GM23338 (cell line): ENCODE measurements at regions not wholly inside any gene's neighbourhood (a gene's known extent, or its start where the extent isn't known, plus 50 kb on each side); places are given as distances from the start of the nearest gene placed in this dataset.

Experiments used
- ATAC-seq: fragments of 200-7000 bp; cut with Tn5 transposase; 3 replicates; pipeline ENCODE4 v1.9.1; 2020
- DNase-seq: peaks from one replicate; pipeline ENCODE4 v3.0.0-alpha.2; 2015; ENCODE audit warnings: low spot score
- H2AFZ ChIP-seq: fragments of 200-600 bp; sonication (generic); 2 replicates; pipeline ENCODE4 v1.8.0; 2016; ENCODE audit warnings: antibody characterized with exemption, mild to moderate bottlenecking, moderate library complexity
- H3F3A ChIP-seq: fragments of 200-600 bp; sonication (generic); replicated peaks from 2 replicates; pipeline ENCODE4 v1.8.0; 2017; ENCODE audit warnings: antibody characterized with exemption, mixed run types, low read depth
- H3K27ac ChIP-seq: fragments of 200-600 bp; sonication (generic); 2 replicates; pipeline ENCODE4 v1.6.1; 2016; ENCODE audit warnings: low read depth
- H3K27me3 ChIP-seq: fragments of 200-600 bp; sonication (generic); 2 replicates; pipeline ENCODE4 v1.8.0; 2016; ENCODE audit warnings: mild to moderate bottlenecking, mixed run types, moderate library complexity; ENCODE audit not compliant: insufficient read depth
- H3K36me3 ChIP-seq: fragments of 200-600 bp; sonication (generic); 2 replicates; pipeline ENCODE4 v1.8.0; 2016; ENCODE audit warnings: mild to moderate bottlenecking; ENCODE audit not compliant: insufficient read depth
- H3K4me1 ChIP-seq: fragments of 200-600 bp; sonication (generic); 2 replicates; pipeline ENCODE4 v1.8.0; 2016; ENCODE audit warnings: mild to moderate bottlenecking, moderate library complexity; ENCODE audit not compliant: insufficient read depth
- H3K4me2 ChIP-seq: fragments of 200-600 bp; sonication (generic); 2 replicates; pipeline ENCODE4 v1.7.1; 2017; ENCODE audit warnings: mixed run types
- H3K4me3 ChIP-seq: fragments of 200-600 bp; sonication (generic); 2 replicates; pipeline ENCODE4 v1.6.1; 2016; ENCODE audit warnings: mixed run types
- H3K79me2 ChIP-seq: fragments of 200-600 bp; sonication (generic); replicated peaks from 2 replicates; pipeline ENCODE4 v1.8.0; 2017; ENCODE audit warnings: mild to moderate bottlenecking; ENCODE audit not compliant: insufficient read depth
- H3K9me2 ChIP-seq: fragments of 200-600 bp; sonication (generic); 2 replicates; pipeline ENCODE4 v1.8.0; 2017; ENCODE audit not compliant: insufficient read depth
- H4K20me1 ChIP-seq: fragments of 200-600 bp; sonication (generic); replicated peaks from 2 replicates; pipeline ENCODE4 v1.8.0; 2017; ENCODE audit warnings: mild to moderate bottlenecking; ENCODE audit not compliant: insufficient read depth
- H3K27ac Mint-ChIP-seq: 2 replicates; pipeline ENCODE4 v1.8.0; 2020; ENCODE audit warnings: inconsistent platforms, mild to moderate bottlenecking, moderate library complexity, mixed read lengths
- H3K27me3 Mint-ChIP-seq: 3 replicates; pipeline ENCODE4 v1.8.0; 2022; ENCODE audit warnings: low read depth, mild to moderate bottlenecking, moderate library complexity, mixed read lengths, inconsistent platforms; ENCODE audit not compliant: insufficient read depth, poor library complexity
- H3K36me3 Mint-ChIP-seq: 3 replicates; pipeline ENCODE4 v1.8.0; 2021; ENCODE audit warnings: low read depth, mild to moderate bottlenecking, inconsistent platforms, moderate library complexity, mixed read lengths
- H3K4me1 Mint-ChIP-seq: 3 replicates; pipeline ENCODE4 v1.8.0; 2020; ENCODE audit warnings: mild to moderate bottlenecking, inconsistent platforms, mixed read lengths
- H3K4me3 Mint-ChIP-seq: 3 replicates; pipeline ENCODE4 v1.8.0; 2021; ENCODE audit warnings: moderate library complexity, mild to moderate bottlenecking, inconsistent platforms, mixed read lengths
- H3K9me3 Mint-ChIP-seq: 3 replicates; pipeline ENCODE4 v1.8.0; 2020; ENCODE audit warnings: moderate library complexity, mild to moderate bottlenecking, inconsistent platforms, mixed read lengths
- EZH2phosphoT487 ChIP-seq: fragments of 200-600 bp; sonication (generic); IDR thresholded peaks from one replicate; pipeline ENCODE4 v1.8.1; 2018; ENCODE audit warnings: antibody characterized with exemption; ENCODE audit not compliant: unreplicated experiment
- JUNB ChIP-seq: IDR thresholded peaks from one replicate; pipeline ENCODE4 v1.6.1; 2016; ENCODE audit warnings: antibody characterized with exemption; ENCODE audit not compliant: unreplicated experiment
- POLR2AphosphoS5 ChIP-seq: IDR thresholded peaks from 2 replicates; pipeline ENCODE4 v1.6.1; 2016; ENCODE audit warnings: antibody characterized with exemption, low read depth
- REST ChIP-seq: IDR thresholded peaks from one replicate; pipeline ENCODE4 v1.6.1; 2018; ENCODE audit warnings: antibody characterized with exemption; ENCODE audit not compliant: unreplicated experiment
- ZNF114 ChIP-seq: fragments of 250-450 bp; sonication (Bioruptor Pico); IDR thresholded peaks from 2 replicates; pipeline ENCODE4 v1.5.0; 2020; ENCODE audit warnings: mild to moderate bottlenecking, moderate library complexity
- ZNF331 ChIP-seq: fragments of 250-450 bp; sonication (Bioruptor Pico); IDR thresholded peaks from 2 replicates; pipeline ENCODE4 v1.5.0; 2020; ENCODE audit warnings: low read depth, mild to moderate bottlenecking, moderate library complexity
- TF ChIP-seq, protein P1 (sequence below): fragments of 250-450 bp; sonication (Bioruptor Pico); IDR thresholded peaks from 2 replicates; pipeline ENCODE4 v1.5.0; 2020; ENCODE audit warnings: mild to moderate bottlenecking, moderate library complexity
- TF ChIP-seq, protein P2 (sequence below): IDR thresholded peaks from 2 replicates; pipeline ENCODE4 v1.6.1; 2016; ENCODE audit warnings: antibody characterized with exemption

GRCh38 chr7:109111086-109111485 is 541.4 kb downstream of the DNAJB9 start:
- no peaks in the 10 kb centered on the region for H4K20me1 ChIP-seq
- DNase-seq, result no peak
- no peaks in the 10 kb centered on the region for H3K27me3 ChIP-seq
- Mint-ChIP-seq H3K27me3 (no peaks in the 10 kb centered on the region), H3K27ac (no peak overlapping the region; the same call in 1 of the 2 replicates), H3K4me1 (peaks cover 3% of the 10 kb centered on the region; the same call in 2 of the 3 replicates), H3K36me3 (no peaks in the 10 kb centered on the region), H3K4me3 (no peak overlapping the region), H3K9me3 (no peaks in the 10 kb centered on the region)
- no peak for TF ChIP-seq REST
- TF ChIP-seq, protein P1, sequence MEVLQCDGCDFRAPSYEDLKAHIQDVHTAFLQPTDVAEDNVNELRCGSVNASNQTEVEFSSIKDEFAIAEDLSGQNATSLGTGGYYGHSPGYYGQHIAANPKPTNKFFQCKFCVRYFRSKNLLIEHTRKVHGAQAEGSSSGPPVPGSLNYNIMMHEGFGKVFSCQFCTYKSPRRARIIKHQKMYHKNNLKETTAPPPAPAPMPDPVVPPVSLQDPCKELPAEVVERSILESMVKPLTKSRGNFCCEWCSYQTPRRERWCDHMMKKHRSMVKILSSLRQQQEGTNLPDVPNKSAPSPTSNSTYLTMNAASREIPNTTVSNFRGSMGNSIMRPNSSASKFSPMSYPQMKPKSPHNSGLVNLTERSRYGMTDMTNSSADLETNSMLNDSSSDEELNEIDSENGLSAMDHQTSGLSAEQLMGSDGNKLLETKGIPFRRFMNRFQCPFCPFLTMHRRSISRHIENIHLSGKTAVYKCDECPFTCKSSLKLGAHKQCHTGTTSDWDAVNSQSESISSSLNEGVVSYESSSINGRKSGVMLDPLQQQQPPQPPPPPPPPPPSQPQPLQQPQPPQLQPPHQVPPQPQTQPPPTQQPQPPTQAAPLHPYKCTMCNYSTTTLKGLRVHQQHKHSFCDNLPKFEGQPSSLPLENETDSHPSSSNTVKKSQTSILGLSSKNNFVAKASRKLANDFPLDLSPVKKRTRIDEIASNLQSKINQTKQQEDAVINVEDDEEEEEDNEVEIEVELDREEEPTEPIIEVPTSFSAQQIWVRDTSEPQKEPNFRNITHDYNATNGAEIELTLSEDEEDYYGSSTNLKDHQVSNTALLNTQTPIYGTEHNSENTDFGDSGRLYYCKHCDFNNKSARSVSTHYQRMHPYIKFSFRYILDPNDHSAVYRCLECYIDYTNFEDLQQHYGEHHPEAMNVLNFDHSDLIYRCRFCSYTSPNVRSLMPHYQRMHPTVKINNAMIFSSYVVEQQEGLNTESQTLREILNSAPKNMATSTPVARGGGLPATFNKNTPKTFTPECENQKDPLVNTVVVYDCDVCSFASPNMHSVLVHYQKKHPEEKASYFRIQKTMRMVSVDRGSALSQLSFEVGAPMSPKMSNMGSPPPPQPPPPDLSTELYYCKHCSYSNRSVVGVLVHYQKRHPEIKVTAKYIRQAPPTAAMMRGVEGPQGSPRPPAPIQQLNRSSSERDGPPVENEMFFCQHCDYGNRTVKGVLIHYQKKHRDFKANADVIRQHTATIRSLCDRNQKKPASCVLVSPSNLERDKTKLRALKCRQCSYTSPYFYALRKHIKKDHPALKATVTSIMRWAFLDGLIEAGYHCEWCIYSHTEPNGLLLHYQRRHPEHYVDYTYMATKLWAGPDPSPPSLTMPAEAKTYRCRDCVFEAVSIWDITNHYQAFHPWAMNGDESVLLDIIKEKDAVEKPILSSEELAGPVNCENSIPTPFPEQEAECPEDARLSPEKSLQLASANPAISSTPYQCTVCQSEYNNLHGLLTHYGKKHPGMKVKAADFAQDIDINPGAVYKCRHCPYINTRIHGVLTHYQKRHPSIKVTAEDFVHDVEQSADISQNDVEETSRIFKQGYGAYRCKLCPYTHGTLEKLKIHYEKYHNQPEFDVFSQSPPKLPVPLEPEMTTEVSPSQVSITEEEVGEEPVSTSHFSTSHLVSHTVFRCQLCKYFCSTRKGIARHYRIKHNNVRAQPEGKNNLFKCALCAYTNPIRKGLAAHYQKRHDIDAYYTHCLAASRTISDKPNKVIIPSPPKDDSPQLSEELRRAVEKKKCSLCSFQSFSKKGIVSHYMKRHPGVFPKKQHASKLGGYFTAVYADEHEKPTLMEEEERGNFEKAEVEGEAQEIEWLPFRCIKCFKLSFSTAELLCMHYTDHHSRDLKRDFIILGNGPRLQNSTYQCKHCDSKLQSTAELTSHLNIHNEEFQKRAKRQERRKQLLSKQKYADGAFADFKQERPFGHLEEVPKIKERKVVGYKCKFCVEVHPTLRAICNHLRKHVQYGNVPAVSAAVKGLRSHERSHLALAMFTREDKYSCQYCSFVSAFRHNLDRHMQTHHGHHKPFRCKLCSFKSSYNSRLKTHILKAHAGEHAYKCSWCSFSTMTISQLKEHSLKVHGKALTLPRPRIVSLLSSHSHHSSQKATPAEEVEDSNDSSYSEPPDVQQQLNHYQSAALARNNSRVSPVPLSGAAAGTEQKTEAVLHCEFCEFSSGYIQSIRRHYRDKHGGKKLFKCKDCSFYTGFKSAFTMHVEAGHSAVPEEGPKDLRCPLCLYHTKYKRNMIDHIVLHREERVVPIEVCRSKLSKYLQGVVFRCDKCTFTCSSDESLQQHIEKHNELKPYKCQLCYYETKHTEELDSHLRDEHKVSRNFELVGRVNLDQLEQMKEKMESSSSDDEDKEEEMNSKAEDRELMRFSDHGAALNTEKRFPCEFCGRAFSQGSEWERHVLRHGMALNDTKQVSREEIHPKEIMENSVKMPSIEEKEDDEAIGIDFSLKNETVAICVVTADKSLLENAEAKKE (CRISPR knock-in tag), result no peak
- no peak for TF ChIP-seq JUNB
- no peak for TF ChIP-seq ZNF331 (CRISPR knock-in tag)
- no peak for TF ChIP-seq POLR2AphosphoS5
- TF ChIP-seq EZH2phosphoT487, result no peak
- no peak for TF ChIP-seq ZNF114 (CRISPR knock-in tag)
- TF ChIP-seq, protein P2, sequence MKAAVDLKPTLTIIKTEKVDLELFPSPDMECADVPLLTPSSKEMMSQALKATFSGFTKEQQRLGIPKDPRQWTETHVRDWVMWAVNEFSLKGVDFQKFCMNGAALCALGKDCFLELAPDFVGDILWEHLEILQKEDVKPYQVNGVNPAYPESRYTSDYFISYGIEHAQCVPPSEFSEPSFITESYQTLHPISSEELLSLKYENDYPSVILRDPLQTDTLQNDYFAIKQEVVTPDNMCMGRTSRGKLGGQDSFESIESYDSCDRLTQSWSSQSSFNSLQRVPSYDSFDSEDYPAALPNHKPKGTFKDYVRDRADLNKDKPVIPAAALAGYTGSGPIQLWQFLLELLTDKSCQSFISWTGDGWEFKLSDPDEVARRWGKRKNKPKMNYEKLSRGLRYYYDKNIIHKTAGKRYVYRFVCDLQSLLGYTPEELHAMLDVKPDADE, result no peak
- no peaks in the 10 kb centered on the region for H3K9me2 ChIP-seq
- no peak for ATAC-seq
- H3K27ac ChIP-seq, result no peak overlapping the region
- no peaks in the 10 kb centered on the region for H3F3A ChIP-seq
- peaks cover 3% of the 10 kb centered on the region; the same call in 1 of the 2 replicates for H3K4me1 ChIP-seq
- no peak overlapping the region for H3K4me2 ChIP-seq
- H3K79me2 ChIP-seq, result no peaks in the 10 kb centered on the region
- no peaks in the 10 kb centered on the region for H3K36me3 ChIP-seq
- no peak overlapping the region for H2AFZ ChIP-seq
- H3K4me3 ChIP-seq, result no peak overlapping the region
